DND-41 (cell line): ENCODE measurements at regions not wholly inside any gene's neighbourhood (a gene's known extent, or its start where the extent isn't known, plus 50 kb on each side); places are given as distances from the start of the nearest gene placed in this dataset.

ENCODE experiments used
- EZH2 ChIP-seq: IDR thresholded peaks from 3 replicates; pipeline ENCODE4 v1.6.1; 2012; ENCODE audit warnings: borderline replicate concordance, low read depth, mild to moderate bottlenecking, moderate library complexity, low read length, inconsistent platforms; ENCODE audit not compliant: severe bottlenecking
- TF ChIP-seq, protein P1 (sequence below): IDR thresholded peaks from 2 replicates; pipeline ENCODE4 v1.5.1; 2012; ENCODE audit warnings: borderline replicate concordance, low read length, moderate library complexity, mild to moderate bottlenecking; ENCODE audit not compliant: poor library complexity, severe bottlenecking; ENCODE audit errors: extremely low read depth

DNA sequence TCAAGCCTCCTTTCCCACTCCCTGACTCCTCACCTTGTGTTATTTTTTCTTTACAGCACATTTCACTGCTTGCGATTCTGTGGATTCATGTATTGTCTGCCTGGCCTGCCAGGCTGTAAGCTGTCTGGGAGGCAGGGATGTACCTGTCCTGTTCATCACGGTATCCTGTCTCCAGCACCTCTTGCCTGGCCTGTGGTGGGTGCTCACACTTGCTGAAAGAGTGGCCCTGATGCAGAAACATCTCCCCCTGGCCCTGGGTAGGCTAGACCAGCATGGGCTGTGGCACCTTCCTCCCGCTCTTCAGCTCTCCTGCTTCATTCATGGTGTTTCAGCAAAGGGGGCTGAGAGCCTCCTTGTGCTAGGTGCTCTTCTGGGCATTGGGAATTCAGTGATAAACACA lies 60.1 kb upstream of the KCNG1 start:
- TF ChIP-seq, protein P1, sequence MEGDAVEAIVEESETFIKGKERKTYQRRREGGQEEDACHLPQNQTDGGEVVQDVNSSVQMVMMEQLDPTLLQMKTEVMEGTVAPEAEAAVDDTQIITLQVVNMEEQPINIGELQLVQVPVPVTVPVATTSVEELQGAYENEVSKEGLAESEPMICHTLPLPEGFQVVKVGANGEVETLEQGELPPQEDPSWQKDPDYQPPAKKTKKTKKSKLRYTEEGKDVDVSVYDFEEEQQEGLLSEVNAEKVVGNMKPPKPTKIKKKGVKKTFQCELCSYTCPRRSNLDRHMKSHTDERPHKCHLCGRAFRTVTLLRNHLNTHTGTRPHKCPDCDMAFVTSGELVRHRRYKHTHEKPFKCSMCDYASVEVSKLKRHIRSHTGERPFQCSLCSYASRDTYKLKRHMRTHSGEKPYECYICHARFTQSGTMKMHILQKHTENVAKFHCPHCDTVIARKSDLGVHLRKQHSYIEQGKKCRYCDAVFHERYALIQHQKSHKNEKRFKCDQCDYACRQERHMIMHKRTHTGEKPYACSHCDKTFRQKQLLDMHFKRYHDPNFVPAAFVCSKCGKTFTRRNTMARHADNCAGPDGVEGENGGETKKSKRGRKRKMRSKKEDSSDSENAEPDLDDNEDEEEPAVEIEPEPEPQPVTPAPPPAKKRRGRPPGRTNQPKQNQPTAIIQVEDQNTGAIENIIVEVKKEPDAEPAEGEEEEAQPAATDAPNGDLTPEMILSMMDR: no peak
- no peak for TF ChIP-seq EZH2
